HG03520 (cell line): ENCODE measurements at regions not wholly inside any gene's neighbourhood (a gene's known extent, or its start where the extent isn't known, plus 50 kb on each side); places are given as distances from the start of the nearest gene placed in this dataset.
"Not testable (repeated sequence)": the region's sequence is repeated elsewhere in the genome, so short reads cannot be mapped to it uniquely, and the experiment has no call there.

Experiments
- ATAC-seq: cut with Tn5 transposase; IDR thresholded peaks from one replicate; pipeline ENCODE4 v1.9.1; 2021; ENCODE audit warnings: mild to moderate bottlenecking, moderate library complexity; ENCODE audit not compliant: unreplicated experiment

DNA sequence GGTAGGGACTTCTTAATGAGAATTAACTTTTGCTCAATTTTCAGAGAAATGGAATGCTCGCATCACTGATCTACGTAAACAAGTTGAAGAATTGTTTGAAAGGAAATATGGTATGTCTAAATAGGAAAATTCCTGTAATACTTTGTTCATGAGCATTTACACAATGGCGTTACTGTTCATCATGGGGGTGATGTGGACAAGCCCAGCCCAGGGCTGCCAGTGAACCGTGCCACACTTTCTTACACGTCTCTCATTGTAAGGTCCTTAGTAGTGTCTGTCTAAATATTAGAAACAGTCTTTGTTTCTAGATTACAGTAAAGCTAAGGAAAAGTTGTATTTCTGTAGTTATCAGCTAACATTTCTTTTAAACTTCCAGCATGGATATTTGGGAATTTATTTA is 91.0 kb upstream of the SPDYE9 start:
- not testable (repeated sequence) for ATAC-seq

DNA sequence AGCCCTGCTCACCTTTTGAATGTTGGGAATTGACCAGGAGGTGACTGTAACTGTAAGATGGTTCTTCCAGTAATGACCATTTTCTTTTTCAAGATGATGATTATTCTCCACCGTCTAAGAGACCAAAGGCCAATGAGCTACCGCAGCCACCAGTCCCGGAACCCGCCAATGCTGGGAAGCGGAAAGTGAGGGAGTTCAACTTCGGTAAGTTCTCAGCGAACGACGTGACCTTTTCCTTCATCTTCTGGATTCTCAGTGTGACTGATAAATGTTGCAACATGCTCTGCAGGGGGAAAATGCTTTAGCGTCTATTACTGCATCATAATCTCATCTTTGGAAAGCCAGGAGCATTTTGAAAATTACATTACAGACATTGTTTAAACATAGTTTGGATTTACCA is 89.5 kb upstream of the SPDYE9 start:
- not testable (repeated sequence) for ATAC-seq

DNA sequence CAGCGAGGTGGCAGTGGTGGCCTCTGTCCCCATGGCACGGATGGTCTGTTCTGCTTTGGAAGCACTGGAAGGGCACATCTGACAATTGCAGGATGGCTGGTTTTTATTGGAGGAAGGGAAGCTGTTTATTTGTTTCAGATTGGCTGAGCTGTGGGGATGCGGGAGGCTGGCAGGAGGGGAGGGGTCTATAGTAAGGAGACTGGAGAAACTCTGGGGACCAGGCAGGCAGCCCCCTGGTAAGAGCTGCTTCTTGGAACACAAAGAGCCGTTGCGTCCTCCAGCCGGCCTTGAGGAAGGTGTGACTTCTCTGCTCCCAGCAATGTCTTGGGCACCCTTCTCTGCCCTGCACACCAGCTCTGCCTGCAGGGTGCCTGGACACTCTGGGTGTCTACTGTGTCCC is 85.1 kb upstream of the SPDYE9 start:
- ATAC-seq, result not testable (repeated sequence)

DNA sequence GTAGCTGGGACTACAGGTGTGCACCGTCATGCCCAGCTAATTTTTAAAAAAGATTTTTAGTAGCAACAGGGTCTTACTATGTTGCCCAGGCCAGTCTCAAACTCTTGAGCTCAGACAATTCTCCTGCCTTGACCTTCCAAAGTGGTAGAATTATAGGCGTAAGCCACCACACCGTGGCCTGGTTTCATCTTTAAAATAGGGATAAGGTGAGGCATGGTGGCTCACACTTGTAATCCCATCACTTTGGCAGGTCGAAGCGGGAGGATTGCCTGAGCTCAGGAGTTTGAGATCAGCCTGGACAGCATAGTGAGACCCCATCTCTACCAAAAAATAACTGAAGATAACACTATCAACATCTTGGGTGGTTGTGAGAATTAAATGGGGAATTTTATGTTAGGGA is 84.6 kb upstream of the SPDYE9 start:
- not testable (repeated sequence) for ATAC-seq

DNA sequence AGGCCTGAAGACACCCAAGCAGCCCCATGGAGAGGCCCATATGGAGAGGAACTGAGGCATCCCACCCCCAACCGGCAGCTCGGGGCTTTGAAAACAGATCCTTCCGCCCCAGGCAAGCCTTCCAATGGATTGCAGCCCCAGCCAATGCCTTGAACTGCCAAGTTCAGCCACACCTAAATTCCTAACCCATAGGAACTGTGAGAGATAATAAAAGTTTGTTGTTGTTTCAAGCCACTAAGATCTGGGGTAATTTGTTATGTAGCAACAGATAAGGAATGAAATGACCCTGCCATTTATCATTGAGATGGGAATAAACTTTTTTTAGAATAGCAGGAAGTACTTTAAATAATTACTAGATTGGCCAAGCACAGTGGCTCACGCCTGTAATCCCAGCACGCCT is 80.3 kb upstream of the SPDYE9 start:
- ATAC-seq, result not testable (repeated sequence)

DNA sequence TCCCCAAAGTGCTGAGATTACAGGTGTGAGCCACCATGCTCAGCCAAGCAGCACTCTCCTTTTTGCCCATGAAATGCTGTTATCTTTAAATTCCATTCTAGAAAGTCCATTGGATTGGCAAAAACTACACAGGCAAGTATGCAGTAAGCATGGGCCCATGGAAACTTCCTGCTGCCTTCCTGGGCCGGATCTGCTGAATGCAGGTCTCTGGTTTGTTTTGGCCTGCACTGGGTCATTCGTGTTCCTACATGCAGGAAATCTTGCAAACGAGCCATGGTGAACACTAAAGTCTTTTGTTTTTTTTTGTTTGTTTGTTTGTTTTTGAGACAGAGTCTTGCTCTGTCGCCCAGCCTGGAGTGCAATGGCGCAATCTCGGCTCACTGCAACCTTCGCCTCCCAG is 76.8 kb upstream of the SPDYE9 start:
- ATAC-seq, result not testable (repeated sequence)

DNA sequence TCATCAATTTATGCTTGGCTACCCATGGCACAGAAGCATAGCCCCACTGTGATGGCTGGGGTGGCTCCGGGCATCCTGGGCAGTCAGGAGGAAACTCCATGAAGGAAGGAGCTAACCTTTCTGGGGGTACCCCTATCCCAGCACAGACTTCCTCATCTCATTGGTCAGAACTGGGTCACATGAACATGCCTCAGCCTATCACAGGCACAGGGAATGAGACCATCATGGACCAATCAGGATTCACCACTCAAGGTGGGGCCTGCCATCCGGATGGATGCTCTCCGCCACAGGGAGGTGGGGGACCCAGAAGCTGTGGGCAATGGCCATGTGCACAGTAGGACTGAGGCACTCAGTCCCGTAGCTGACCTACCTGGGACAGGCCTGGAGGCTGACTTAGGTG is 75.9 kb upstream of the SPDYE9 start:
- not testable (repeated sequence) for ATAC-seq

DNA sequence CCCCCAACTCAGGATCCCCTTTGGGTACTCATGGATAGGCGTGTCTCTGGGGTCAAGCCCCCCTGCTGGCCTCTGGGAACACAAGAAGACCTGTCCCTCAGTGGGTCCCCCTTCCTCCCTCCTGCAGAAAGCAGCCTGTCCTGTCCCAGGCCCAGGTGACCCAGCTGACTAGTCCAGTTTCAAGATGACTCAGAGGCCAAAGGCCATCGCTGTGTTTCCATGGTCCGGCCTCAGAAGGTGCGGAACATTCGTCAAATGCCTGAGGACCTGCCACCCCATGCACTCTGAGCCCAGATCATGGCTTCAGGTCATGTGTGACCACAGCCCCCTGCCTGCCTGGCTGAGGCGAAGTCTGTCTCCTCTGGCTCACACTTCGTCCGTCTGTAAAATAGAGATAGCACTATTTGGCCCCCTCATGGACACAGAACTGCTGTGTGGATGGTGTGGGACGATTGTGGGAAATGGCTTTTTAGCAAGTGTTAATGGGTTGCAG is 71.4 kb upstream of the SPDYE9 start:
- ATAC-seq, result not testable (repeated sequence)

DNA sequence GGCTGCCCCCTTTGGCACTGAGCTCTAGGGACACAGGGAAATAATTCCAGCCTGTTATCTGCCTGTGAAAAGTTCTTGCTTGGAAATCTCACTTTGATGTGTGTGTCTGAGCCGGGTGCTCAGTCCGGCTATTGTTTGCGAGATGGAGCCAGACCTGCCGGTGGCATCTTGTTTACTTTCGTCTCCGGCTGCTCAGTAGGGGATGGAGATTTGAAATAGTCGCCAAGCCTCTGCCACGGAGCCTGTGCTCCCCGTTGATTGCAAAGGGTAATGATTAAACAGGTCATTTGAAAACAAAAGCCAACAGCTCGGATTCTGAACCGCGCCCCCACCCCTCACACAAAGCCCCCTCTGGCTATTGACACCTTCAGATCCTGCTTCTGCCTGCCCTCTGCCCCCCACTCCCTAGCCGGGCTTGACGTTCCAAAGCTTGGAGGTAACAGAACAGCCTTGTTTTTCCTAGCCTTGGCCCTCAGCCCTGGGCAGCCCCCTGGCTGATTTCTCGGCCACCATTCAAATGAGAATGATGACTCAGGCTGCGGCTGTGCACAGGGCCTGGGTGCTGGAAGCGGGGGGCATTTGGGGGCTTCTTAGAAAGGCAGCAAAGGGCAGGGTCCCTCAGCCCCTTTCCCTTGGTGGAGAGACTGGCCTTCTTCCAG is 70.8 kb upstream of the SPDYE9 start:
- not testable (repeated sequence) for ATAC-seq

DNA sequence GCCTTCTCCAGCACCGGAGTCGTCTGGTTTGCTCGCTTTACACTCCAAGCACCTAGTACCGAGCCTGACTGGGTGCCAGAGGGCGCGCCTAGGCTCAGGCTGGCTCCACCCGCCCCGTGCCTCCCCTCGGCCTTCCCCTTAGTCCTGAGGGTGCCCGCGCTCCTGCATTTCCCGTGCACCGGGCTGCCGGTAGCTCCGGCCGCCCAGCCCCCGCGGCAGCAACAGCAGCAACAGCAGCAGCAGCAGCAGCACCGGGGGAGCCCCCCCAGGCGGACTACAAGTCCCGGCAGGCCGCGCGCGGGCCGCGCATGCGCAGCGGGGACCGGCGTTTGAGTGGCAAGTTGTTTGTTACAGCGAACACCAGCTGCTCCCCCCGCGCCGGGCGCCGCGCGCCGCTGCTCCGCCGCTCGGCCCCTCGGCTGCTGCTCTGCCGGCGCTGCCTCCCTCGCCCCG is 68.8 kb upstream of the SPDYE9 start:
- peak; percentile 88 for ATAC-seq

DNA sequence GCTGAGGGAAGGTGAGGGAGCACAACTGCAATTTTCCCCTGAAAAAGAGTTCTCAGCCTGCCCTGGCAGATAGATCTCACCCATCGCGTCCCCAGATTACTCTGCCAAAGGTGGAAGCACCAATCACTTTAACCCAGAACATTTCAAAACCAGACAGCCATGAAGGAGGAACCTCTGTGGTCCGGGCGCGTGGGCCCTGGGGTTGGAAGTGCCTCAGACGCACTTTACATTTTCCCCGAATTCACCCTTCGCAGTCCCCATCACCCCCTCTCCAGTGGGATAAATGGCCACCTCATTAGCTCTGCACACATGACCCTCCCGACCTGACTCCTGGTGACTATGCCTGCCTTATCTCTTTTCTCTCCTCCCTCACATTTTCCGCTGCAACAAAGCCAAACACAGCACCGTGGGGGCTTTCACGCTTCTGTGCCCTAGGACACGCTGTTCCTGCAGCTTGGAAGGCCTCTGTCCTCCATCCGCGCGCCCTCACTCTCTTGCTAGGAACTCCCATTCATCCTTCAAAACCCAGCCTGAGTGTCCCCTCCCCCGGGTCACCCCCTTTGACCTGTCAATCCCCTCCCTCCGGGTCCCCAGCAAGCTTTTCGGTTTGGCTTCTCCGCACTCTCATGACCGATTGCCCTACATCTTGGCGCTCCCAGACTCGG is 68.2 kb upstream of the SPDYE9 start:
- ATAC-seq, result not testable (repeated sequence)

DNA sequence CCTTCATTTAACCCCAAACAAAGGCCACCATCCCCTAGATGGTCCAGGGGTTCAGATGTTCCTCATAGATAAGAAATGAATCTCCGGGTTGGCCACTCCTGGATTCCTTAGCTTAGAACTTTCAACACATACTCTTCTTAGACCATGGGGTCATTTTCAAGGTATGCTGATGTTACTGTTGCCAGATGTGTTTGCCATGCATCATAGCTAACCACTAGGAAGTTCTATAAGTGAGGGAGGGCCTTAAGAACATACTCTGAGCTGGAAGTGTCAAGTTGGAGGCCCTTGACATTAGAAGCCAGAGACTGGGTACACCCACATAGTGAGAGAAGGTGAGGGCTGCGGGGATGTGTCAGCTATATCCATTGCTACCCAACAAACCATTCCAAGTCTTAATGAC is 62.7 kb upstream of the SPDYE9 start:
- ATAC-seq, result not testable (repeated sequence)

DNA sequence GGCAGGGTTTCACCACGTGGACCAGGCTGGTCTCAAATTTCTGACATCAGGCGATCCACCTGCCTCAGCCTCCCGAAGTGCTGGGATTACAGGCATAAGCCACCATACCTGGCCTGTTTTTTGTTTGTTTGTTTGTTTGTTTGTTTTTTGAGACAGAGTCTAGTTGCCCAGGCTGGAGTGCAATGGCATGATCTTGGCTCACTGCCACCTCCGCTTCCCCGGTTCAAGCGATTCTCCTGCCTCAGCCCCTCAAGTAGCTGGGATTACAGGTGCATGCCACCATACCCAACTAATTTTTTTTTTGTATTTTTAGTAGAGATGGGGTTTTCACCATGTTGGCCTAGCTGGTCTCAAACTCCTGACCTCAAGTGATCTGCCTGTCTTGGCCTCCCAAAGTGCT is 61.8 kb upstream of the SPDYE9 start:
- not testable (repeated sequence) for ATAC-seq

DNA sequence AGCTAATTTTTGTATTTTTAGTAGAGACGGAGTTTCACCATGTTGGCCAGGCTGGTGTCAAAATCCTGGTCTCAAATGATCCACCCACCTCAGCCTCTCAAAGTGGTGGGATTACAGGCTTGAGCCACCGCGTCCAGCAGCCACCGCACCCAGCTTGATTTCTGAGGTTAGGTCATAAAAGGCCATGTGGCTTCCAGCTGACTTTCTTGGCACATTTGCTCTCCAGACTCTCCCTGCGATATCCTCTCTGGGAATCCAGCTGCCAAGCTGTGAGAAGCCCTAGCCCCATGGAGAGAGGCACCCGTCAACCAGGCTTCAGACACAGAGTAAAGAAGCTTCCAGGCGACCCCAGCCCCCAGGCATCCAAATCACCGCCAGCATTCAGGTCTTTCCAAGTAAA is 58.2 kb upstream of the SPDYE9 start:
- ATAC-seq, result not testable (repeated sequence)

DNA sequence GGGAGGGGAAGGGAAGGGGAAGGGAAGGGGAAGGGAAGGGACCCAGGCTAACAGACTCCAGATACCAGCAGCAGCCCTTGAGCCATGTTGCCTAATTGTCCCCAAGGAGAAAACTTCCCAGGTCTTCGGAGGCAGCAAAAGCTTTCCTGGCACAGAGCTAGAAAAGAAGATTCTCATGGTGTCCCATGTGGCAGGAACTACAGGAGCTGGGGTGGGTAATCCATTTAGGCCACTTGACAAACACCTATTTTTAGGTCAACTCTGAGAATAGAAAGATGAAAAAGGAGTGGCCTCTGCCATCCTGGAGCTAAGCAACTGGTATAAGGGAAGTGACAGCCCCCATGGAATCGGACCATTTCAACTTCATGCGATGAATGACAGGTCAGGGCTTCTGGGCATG is 52.1 kb upstream of the SPDYE9 start:
- ATAC-seq, result not testable (repeated sequence)
